ENCODE measurements at regions not wholly inside any gene's neighbourhood (a gene's known extent, or its start where the extent isn't known, plus 50 kb on each side); places are given as distances from the start of the nearest gene placed in this dataset.

DNA sequence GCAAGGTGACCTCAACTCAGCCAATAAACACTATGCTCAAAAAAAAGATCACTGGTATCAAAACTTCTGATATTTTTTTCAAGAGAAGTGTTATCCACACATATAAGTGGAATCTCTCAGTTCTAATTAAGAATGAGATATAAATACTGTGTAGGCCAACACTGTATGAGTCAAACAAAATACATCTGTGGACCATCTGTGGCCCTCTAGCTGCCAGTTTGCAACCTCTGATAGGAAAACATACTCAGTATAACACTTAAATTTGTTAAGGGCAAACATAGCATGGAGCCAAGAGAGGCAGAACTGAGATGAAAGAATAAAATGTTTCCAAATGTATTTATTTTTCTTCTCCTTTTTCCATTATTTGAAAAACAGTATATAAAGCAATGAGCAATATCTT lies 377.3 kb downstream of the ARAP2 start:
- no peak for TF ChIP-seq POLR2AphosphoS5 (IDR thresholded peaks at IDR 0.05)
- TF ChIP-seq, protein P1, sequence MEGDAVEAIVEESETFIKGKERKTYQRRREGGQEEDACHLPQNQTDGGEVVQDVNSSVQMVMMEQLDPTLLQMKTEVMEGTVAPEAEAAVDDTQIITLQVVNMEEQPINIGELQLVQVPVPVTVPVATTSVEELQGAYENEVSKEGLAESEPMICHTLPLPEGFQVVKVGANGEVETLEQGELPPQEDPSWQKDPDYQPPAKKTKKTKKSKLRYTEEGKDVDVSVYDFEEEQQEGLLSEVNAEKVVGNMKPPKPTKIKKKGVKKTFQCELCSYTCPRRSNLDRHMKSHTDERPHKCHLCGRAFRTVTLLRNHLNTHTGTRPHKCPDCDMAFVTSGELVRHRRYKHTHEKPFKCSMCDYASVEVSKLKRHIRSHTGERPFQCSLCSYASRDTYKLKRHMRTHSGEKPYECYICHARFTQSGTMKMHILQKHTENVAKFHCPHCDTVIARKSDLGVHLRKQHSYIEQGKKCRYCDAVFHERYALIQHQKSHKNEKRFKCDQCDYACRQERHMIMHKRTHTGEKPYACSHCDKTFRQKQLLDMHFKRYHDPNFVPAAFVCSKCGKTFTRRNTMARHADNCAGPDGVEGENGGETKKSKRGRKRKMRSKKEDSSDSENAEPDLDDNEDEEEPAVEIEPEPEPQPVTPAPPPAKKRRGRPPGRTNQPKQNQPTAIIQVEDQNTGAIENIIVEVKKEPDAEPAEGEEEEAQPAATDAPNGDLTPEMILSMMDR (IDR thresholded peaks at IDR 0.05) = no peak

All from stomach (tissue), 4 donors.